ENCODE measurements at regions not wholly inside any gene's neighbourhood (a gene's known extent, or its start where the extent isn't known, plus 50 kb on each side); places are given as distances from the start of the nearest gene placed in this dataset.

GRCh38 chr14:104326848-104327247 lies 188.5 kb downstream of the KIF26A start:
- Histone ChIP-seq H3K27ac (no peak overlapping the region), H3K4me2 (no peak overlapping the region), H3K9me3 (peaks cover 8% of the 10 kb centered on the region; the same call in 1 of the 3 replicates), H3K4me3 (no peak overlapping the region), H3K4me1 (no peaks in the 10 kb centered on the region)
- ChIA-PET POLR2A (no interaction called here), CTCF (interaction anchor here (1.4 kb wide), 1 partner anchor 241 kb away, joined by 3 read pairs; no protein-coding TSS in a partner anchor)
- WGBS (ENCODE audit: missing lambda C conversion rate), result 21% methylated on average over 7 of the region's 10 CpGs
- no peak for FAIRE-seq
- TF ChIP-seq RCOR1 (IDR thresholded peaks at IDR 0.05; ENCODE audit: low read depth, low read length) (no peak), E2F6 (IDR thresholded peaks at IDR 0.05; ENCODE audit: borderline replicate concordance, low read depth) (no peak), ESRRA (IDR thresholded peaks at IDR 0.05; ENCODE audit: borderline replicate concordance, low read length) (no peak), ATOH8 (CRISPR knock-in tag; IDR thresholded peaks at IDR 0.05; ENCODE audit: low read depth) (no peak), MAZ (IDR thresholded peaks at IDR 0.05; ENCODE audit: borderline replicate concordance, low read depth, low read length) (no peak), ZFP36 (IDR thresholded peaks at IDR 0.05; ENCODE audit: borderline replicate concordance, partially characterized antibody) (no peak), BHLHE40 (IDR thresholded peaks at IDR 0.05; ENCODE audit: low read depth, low read length) (no peak), MYC (IDR thresholded peaks at IDR 0.05; ENCODE audit: borderline replicate concordance, low read length) (no peak)
- ATAC-seq, result no peak; a peak in 1 of 6 replicates
- DNase-seq (ENCODE audit: low read depth in 1 of 2, low spot score in 1 of 2), result no peak

DNA sequence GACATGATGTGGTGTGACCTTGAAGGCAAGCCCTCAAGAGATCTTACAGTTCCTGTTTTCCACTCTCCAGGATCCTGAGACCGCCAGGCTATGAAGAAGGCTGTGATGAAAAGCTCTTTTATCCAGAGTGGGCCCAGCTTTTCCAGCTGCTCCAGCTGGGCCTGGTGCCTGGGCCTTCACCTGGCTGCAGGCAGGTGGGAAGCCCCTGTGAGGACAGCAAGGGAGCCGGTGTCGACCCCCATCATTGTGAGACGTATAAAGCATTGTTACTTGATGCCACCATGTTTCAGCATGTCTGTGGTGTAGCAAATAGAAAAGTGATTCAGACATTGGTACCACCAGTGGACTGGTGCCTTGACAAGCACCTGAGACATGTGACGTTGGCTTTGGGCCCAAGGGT lies 190.2 kb downstream of the KIF26A start:
- CTCF ChIA-PET, result interaction anchor here (1.0 kb wide), 1 partner anchor 251 kb away, joined by 3 read pairs; no protein-coding TSS in a partner anchor
- WGBS (ENCODE audit: missing lambda C conversion rate), result 25% methylated on average over 5 of the region's 5 CpGs
- TF ChIP-seq TFCP2L1 (CRISPR knock-in tag; IDR thresholded peaks at IDR 0.05) (no peak), KDM5A (IDR thresholded peaks at IDR 0.05) (no peak), MYC (IDR thresholded peaks at IDR 0.05; ENCODE audit: borderline replicate concordance, low read length) (no peak), PBX3 (IDR thresholded peaks at IDR 0.05) (no peak), RNF2 (IDR thresholded peaks at IDR 0.05; ENCODE audit: borderline replicate concordance, low read depth) (no peak), SREBF2 (IDR thresholded peaks at IDR 0.05) (no peak), RAD21 (conservative IDR thresholded peaks at IDR 0.05 in 1 of 2, IDR thresholded peaks at IDR 0.05 in 1 of 2) (no peak), PHF8 (IDR thresholded peaks at IDR 0.05; ENCODE audit: borderline replicate concordance, low read depth) (no peak), ZFP36 (IDR thresholded peaks at IDR 0.05; ENCODE audit: borderline replicate concordance, partially characterized antibody) (no peak), RFX5 (IDR thresholded peaks at IDR 0.05) (no peak), RARB (CRISPR knock-in tag; IDR thresholded peaks at IDR 0.05) (no peak)
- no peak for ATAC-seq
- Histone ChIP-seq H3K27ac (no peak overlapping the region), H3K9me3 (peaks cover 8% of the 10 kb centered on the region; the same call in 1 of the 3 replicates), H3K4me2 (no peak overlapping the region), H3K4me3 (no peak overlapping the region), H3K4me1 (no peaks in the 10 kb centered on the region)
- FAIRE-seq, result no peak
- POLR2A ChIA-PET, result no interaction called here
- DNase-seq (ENCODE audit: low read depth in 1 of 2, low spot score in 1 of 2), result no peak

- 23% methylated on average over 1 of the region's 1 CpG for WGBS (ENCODE audit: missing lambda C conversion rate)
Measured at GRCh38 chr14:104329793-104330192, 191.4 kb downstream of the KIF26A start.

More at GRCh38 chr14:104329793-104330192, 191.4 kb downstream of the KIF26A start:
- ChIA-PET CTCF (no interaction called here), POLR2A (no interaction called here)
- H3K27ac ChIP-seq, result no peak overlapping the region
- no peak overlapping the region for H3K4me3 ChIP-seq
- no peak for TF ChIP-seq PHF8 (IDR thresholded peaks at IDR 0.05; ENCODE audit: borderline replicate concordance, low read depth)
- no peak for TF ChIP-seq E2F6 (IDR thresholded peaks at IDR 0.05; ENCODE audit: borderline replicate concordance, low read depth)
- peaks cover 8% of the 10 kb centered on the region; the same call in 1 of the 3 replicates for H3K9me3 ChIP-seq
- ATAC-seq (no peak), FAIRE-seq (no peak), DNase-seq (ENCODE audit: low read depth in 1 of 2, low spot score in 1 of 2) (no peak)
- H3K4me1 ChIP-seq, result no peaks in the 10 kb centered on the region
- no peak overlapping the region for H3K4me2 ChIP-seq

Measured in A549 (cell line).